ENCODE measurements at regions not wholly inside any gene's neighbourhood (a gene's known extent, or its start where the extent isn't known, plus 50 kb on each side); places are given as distances from the start of the nearest gene placed in this dataset.
"Not testable (repeated sequence)": the region's sequence is repeated elsewhere in the genome, so short reads cannot be mapped to it uniquely, and the experiment has no call there.

- no peaks in the 10 kb centered on the region for H4K20me1 ChIP-seq (ENCODE audit: insufficient read depth, low read depth, low read length)
These were observed 162.4 kb downstream of the C12orf75 start for GRCh38 chr12:105492591-105493545.

GRCh38 chr12:105499205-105499604 lies 168.7 kb downstream of the C12orf75 start:
- H3K4me2 ChIP-seq (ENCODE audit: low read depth, low read length, poor library complexity, severe bottlenecking) = no peak overlapping the region
- H3K4me3 ChIP-seq (ENCODE audit: low read length) = no peak overlapping the region
- H4K20me1 ChIP-seq (ENCODE audit: insufficient read depth, low read depth, low read length) = no peaks in the 10 kb centered on the region
- H3K9me3 ChIP-seq (ENCODE audit: low read length) = no peaks in the 10 kb centered on the region
- no peak overlapping the region for H3K27ac ChIP-seq (ENCODE audit: low read length)
- no peaks in the 10 kb centered on the region for H3K79me2 ChIP-seq (ENCODE audit: low read length)
- no peak overlapping the region for H3K9ac ChIP-seq (ENCODE audit: low read length)
- no peak for DNase-seq
- H3K36me3 ChIP-seq (ENCODE audit: insufficient read depth, low read length) = no peaks in the 10 kb centered on the region
- H3K9me2 ChIP-seq (replicated peaks; ENCODE audit: insufficient read depth, low read length) = no peaks in the 10 kb centered on the region
- H2AFZ ChIP-seq (ENCODE audit: low read length) = no peak overlapping the region
- no peaks in the 10 kb centered on the region for H3K4me1 ChIP-seq (ENCODE audit: low read length)
- no peaks in the 10 kb centered on the region for H3K27me3 ChIP-seq (ENCODE audit: low read length)

More at GRCh38 chr12:105492591-105493545, 162.4 kb downstream of the C12orf75 start:
- Histone ChIP-seq H3K4me1 (ENCODE audit: low read length) (no peaks in the 10 kb centered on the region), H3K4me2 (ENCODE audit: low read depth, low read length, poor library complexity, severe bottlenecking) (no peak overlapping the region), H2AFZ (ENCODE audit: low read length) (no peak overlapping the region), H3K79me2 (ENCODE audit: low read length) (no peaks in the 10 kb centered on the region), H3K27ac (ENCODE audit: low read length) (no peak overlapping the region), H3K27me3 (ENCODE audit: low read length) (no peaks in the 10 kb centered on the region), H3K9ac (ENCODE audit: low read length) (no peak overlapping the region), H3K36me3 (ENCODE audit: insufficient read depth, low read length) (no peaks in the 10 kb centered on the region), H3K9me3 (ENCODE audit: low read length) (no peaks in the 10 kb centered on the region), H3K4me3 (ENCODE audit: low read length) (no peak overlapping the region), H3K9me2 (replicated peaks; ENCODE audit: insufficient read depth, low read length) (no peaks in the 10 kb centered on the region)
- no peak for DNase-seq

GRCh38 chr12:105500676-105501075 lies 170.2 kb downstream of the C12orf75 start:
- not testable (repeated sequence) for H3K9me2 ChIP-seq (replicated peaks; ENCODE audit: insufficient read depth, low read length); H3K27me3 ChIP-seq (ENCODE audit: low read length); H3K4me2 ChIP-seq (ENCODE audit: low read depth, low read length, poor library complexity, severe bottlenecking)

GRCh38 chr12:105502426-105502930 lies 172.0 kb downstream of the C12orf75 start:
- H3K4me2 ChIP-seq (ENCODE audit: low read depth, low read length, poor library complexity, severe bottlenecking) = no peak overlapping the region
- H3K4me3 ChIP-seq (ENCODE audit: low read length) = no peak overlapping the region
- no peaks in the 10 kb centered on the region for H3K4me1 ChIP-seq (ENCODE audit: low read length)
- DNase-seq = no peak
- H3K79me2 ChIP-seq (ENCODE audit: low read length) = no peaks in the 10 kb centered on the region
- H4K20me1 ChIP-seq (ENCODE audit: insufficient read depth, low read depth, low read length) = no peaks in the 10 kb centered on the region
- H3K9me2 ChIP-seq (replicated peaks; ENCODE audit: insufficient read depth, low read length) = no peaks in the 10 kb centered on the region
- no peaks in the 10 kb centered on the region for H3K27me3 ChIP-seq (ENCODE audit: low read length)
- H2AFZ ChIP-seq (ENCODE audit: low read length) = no peak overlapping the region
- H3K9me3 ChIP-seq (ENCODE audit: low read length) = no peaks in the 10 kb centered on the region
- no peak overlapping the region for H3K27ac ChIP-seq (ENCODE audit: low read length)
- H3K9ac ChIP-seq (ENCODE audit: low read length) = no peak overlapping the region
- H3K36me3 ChIP-seq (ENCODE audit: insufficient read depth, low read length) = no peaks in the 10 kb centered on the region

More at GRCh38 chr12:105500676-105501075, 170.2 kb downstream of the C12orf75 start:
- H3K79me2 ChIP-seq (ENCODE audit: low read length); H3K4me1 ChIP-seq (ENCODE audit: low read length); H3K36me3 ChIP-seq (ENCODE audit: insufficient read depth, low read length); H4K20me1 ChIP-seq (ENCODE audit: insufficient read depth, low read depth, low read length); DNase-seq; H3K9ac ChIP-seq (ENCODE audit: low read length); H3K9me3 ChIP-seq (ENCODE audit: low read length); H2AFZ ChIP-seq (ENCODE audit: low read length); H3K4me3 ChIP-seq (ENCODE audit: low read length); H3K27ac ChIP-seq (ENCODE audit: low read length): not testable (repeated sequence)

- H3K9ac ChIP-seq (ENCODE audit: low read length) = no peak overlapping the region
- no peaks in the 10 kb centered on the region for H3K36me3 ChIP-seq (ENCODE audit: insufficient read depth, low read length)
- no peaks in the 10 kb centered on the region for H3K79me2 ChIP-seq (ENCODE audit: low read length)
- no peak for DNase-seq
- no peaks in the 10 kb centered on the region for H3K9me2 ChIP-seq (replicated peaks; ENCODE audit: insufficient read depth, low read length)
- H4K20me1 ChIP-seq (ENCODE audit: insufficient read depth, low read depth, low read length) = no peaks in the 10 kb centered on the region
- no peak overlapping the region for H3K4me2 ChIP-seq (ENCODE audit: low read depth, low read length, poor library complexity, severe bottlenecking)
- no peak overlapping the region for H3K4me3 ChIP-seq (ENCODE audit: low read length)
- H3K9me3 ChIP-seq (ENCODE audit: low read length) = no peaks in the 10 kb centered on the region
- H3K27ac ChIP-seq (ENCODE audit: low read length) = no peak overlapping the region
- H3K27me3 ChIP-seq (ENCODE audit: low read length) = no peaks in the 10 kb centered on the region
- no peaks in the 10 kb centered on the region for H3K4me1 ChIP-seq (ENCODE audit: low read length)
- H2AFZ ChIP-seq (ENCODE audit: low read length) = no peak overlapping the region
These were observed 173.1 kb downstream of the C12orf75 start for GRCh38 chr12:105503619-105504018.

GRCh38 chr12:105504286-105504685 lies 173.8 kb downstream of the C12orf75 start:
- no peak overlapping the region for H2AFZ ChIP-seq (ENCODE audit: low read length)
- H3K9ac ChIP-seq (ENCODE audit: low read length) = no peak overlapping the region
- no peaks in the 10 kb centered on the region for H3K36me3 ChIP-seq (ENCODE audit: insufficient read depth, low read length)
- no peaks in the 10 kb centered on the region for H3K79me2 ChIP-seq (ENCODE audit: low read length)
- no peak overlapping the region for H3K27ac ChIP-seq (ENCODE audit: low read length)
- H3K9me2 ChIP-seq (replicated peaks; ENCODE audit: insufficient read depth, low read length) = no peaks in the 10 kb centered on the region
- H3K27me3 ChIP-seq (ENCODE audit: low read length) = no peaks in the 10 kb centered on the region
- H3K4me1 ChIP-seq (ENCODE audit: low read length) = no peaks in the 10 kb centered on the region
- H4K20me1 ChIP-seq (ENCODE audit: insufficient read depth, low read depth, low read length) = no peaks in the 10 kb centered on the region
- no peak for DNase-seq
- H3K4me3 ChIP-seq (ENCODE audit: low read length) = no peak overlapping the region
- H3K9me3 ChIP-seq (ENCODE audit: low read length) = no peaks in the 10 kb centered on the region
- H3K4me2 ChIP-seq (ENCODE audit: low read depth, low read length, poor library complexity, severe bottlenecking) = no peak overlapping the region

- no peaks in the 10 kb centered on the region for H3K27me3 ChIP-seq (ENCODE audit: low read length)
- no peaks in the 10 kb centered on the region for H3K9me2 ChIP-seq (replicated peaks; ENCODE audit: insufficient read depth, low read length)
- no peak overlapping the region for H3K4me2 ChIP-seq (ENCODE audit: low read depth, low read length, poor library complexity, severe bottlenecking)
- no peaks in the 10 kb centered on the region for H4K20me1 ChIP-seq (ENCODE audit: insufficient read depth, low read depth, low read length)
- no peak overlapping the region for H2AFZ ChIP-seq (ENCODE audit: low read length)
- H3K4me1 ChIP-seq (ENCODE audit: low read length) = no peaks in the 10 kb centered on the region
- no peak overlapping the region for H3K27ac ChIP-seq (ENCODE audit: low read length)
- H3K36me3 ChIP-seq (ENCODE audit: insufficient read depth, low read length) = no peaks in the 10 kb centered on the region
- H3K9ac ChIP-seq (ENCODE audit: low read length) = no peak overlapping the region
- H3K79me2 ChIP-seq (ENCODE audit: low read length) = no peaks in the 10 kb centered on the region
- no peaks in the 10 kb centered on the region for H3K9me3 ChIP-seq (ENCODE audit: low read length)
- DNase-seq = no peak
- no peak overlapping the region for H3K4me3 ChIP-seq (ENCODE audit: low read length)
These were observed 176.3 kb downstream of the C12orf75 start for GRCh38 chr12:105506678-105507310.

- no peaks in the 10 kb centered on the region for H3K27me3 ChIP-seq (ENCODE audit: low read length)
- no peak overlapping the region for H3K4me2 ChIP-seq (ENCODE audit: low read depth, low read length, poor library complexity, severe bottlenecking)
- H3K27ac ChIP-seq (ENCODE audit: low read length) = no peak overlapping the region
- no peaks in the 10 kb centered on the region for H3K36me3 ChIP-seq (ENCODE audit: insufficient read depth, low read length)
- no peak overlapping the region for H2AFZ ChIP-seq (ENCODE audit: low read length)
- no peaks in the 10 kb centered on the region for H3K4me1 ChIP-seq (ENCODE audit: low read length)
- H3K9ac ChIP-seq (ENCODE audit: low read length) = no peak overlapping the region
- H3K4me3 ChIP-seq (ENCODE audit: low read length) = no peak overlapping the region
- H3K9me2 ChIP-seq (replicated peaks; ENCODE audit: insufficient read depth, low read length) = no peaks in the 10 kb centered on the region
- no peaks in the 10 kb centered on the region for H3K79me2 ChIP-seq (ENCODE audit: low read length)
- no peaks in the 10 kb centered on the region for H4K20me1 ChIP-seq (ENCODE audit: insufficient read depth, low read depth, low read length)
- no peaks in the 10 kb centered on the region for H3K9me3 ChIP-seq (ENCODE audit: low read length)
- no peak for DNase-seq
These were observed 177.0 kb downstream of the C12orf75 start for GRCh38 chr12:105507311-105508038.

All from Karpas-422 (cell line).